Activated naive CD8-positive, alpha-beta T cell treated with anti-CD3 and anti-CD28 coated beads, Interleukin-2, amount 50 U/mL, for 24 hours (primary cell): ENCODE measurements at regions not wholly inside any gene's neighbourhood (a gene's known extent, or its start where the extent isn't known, plus 50 kb on each side); places are given as distances from the start of the nearest gene placed in this dataset.

Experiments
- ATAC-seq: fragments of 150-1000 bp; cut with Tn5 transposase; one replicate; pipeline ENCODE4 v1.10.0; 2021
- DNase-seq: peaks from one replicate; pipeline ENCODE4 v3.0.0; 2021
- H3K27ac Mint-ChIP-seq: one replicate; pipeline ENCODE4 v1.8.0; 2021; ENCODE audit warnings: mild to moderate bottlenecking, mixed read lengths
- H3K27me3 Mint-ChIP-seq: one replicate; pipeline ENCODE4 v1.8.0; 2021; ENCODE audit warnings: mixed read lengths
- H3K36me3 Mint-ChIP-seq: one replicate; pipeline ENCODE4 v1.8.0; 2021; ENCODE audit warnings: low read depth, mixed read lengths
- H3K4me1 Mint-ChIP-seq: one replicate; pipeline ENCODE4 v1.8.0; 2021; ENCODE audit warnings: mixed read lengths
- H3K4me3 Mint-ChIP-seq: one replicate; pipeline ENCODE4 v1.8.0; 2021; ENCODE audit warnings: mild to moderate bottlenecking, moderate library complexity, mixed read lengths
- H3K9me3 Mint-ChIP-seq: one replicate; pipeline ENCODE4 v1.8.0; 2021; ENCODE audit warnings: mixed read lengths

- no peak overlapping the region for H3K27ac Mint-ChIP-seq
- ATAC-seq, result no peak
- no peak overlapping the region for H3K4me3 Mint-ChIP-seq
- H3K27me3 Mint-ChIP-seq, result no peaks in the 10 kb centered on the region
- DNase-seq, result no peak
- H3K4me1 Mint-ChIP-seq, result no peaks in the 10 kb centered on the region
- H3K9me3 Mint-ChIP-seq, result no peaks in the 10 kb centered on the region
- H3K36me3 Mint-ChIP-seq, result no peaks in the 10 kb centered on the region
Measured at GRCh38 chr7:15764851-15765382, 78.4 kb upstream of the MEOX2 start.

GRCh38 chr7:15764010-15764409 is 77.5 kb upstream of the MEOX2 start:
- ATAC-seq, result no peak
- no peaks in the 10 kb centered on the region for H3K36me3 Mint-ChIP-seq
- no peak for DNase-seq
- H3K4me3 Mint-ChIP-seq, result no peak overlapping the region
- H3K27ac Mint-ChIP-seq, result no peak overlapping the region
- H3K9me3 Mint-ChIP-seq, result no peaks in the 10 kb centered on the region
- H3K4me1 Mint-ChIP-seq, result no peaks in the 10 kb centered on the region
- no peaks in the 10 kb centered on the region for H3K27me3 Mint-ChIP-seq

- H3K36me3 Mint-ChIP-seq, result no peaks in the 10 kb centered on the region
- H3K27me3 Mint-ChIP-seq, result no peaks in the 10 kb centered on the region
- no peak overlapping the region for H3K27ac Mint-ChIP-seq
- no peaks in the 10 kb centered on the region for H3K4me1 Mint-ChIP-seq
- no peak for DNase-seq
- ATAC-seq, result no peak
- H3K9me3 Mint-ChIP-seq, result peaks cover 3% of the 10 kb centered on the region
- H3K4me3 Mint-ChIP-seq, result no peak overlapping the region
Measured at GRCh38 chr7:15757041-15758000, 70.8 kb upstream of the MEOX2 start.

GRCh38 chr7:15755061-15755460 is 68.6 kb upstream of the MEOX2 start:
- H3K36me3 Mint-ChIP-seq, result no peaks in the 10 kb centered on the region
- DNase-seq (no peak), ATAC-seq (no peak)
- no peak overlapping the region for H3K27ac Mint-ChIP-seq
- H3K4me3 Mint-ChIP-seq, result no peak overlapping the region
- peaks cover 3% of the 10 kb centered on the region for H3K9me3 Mint-ChIP-seq
- no peaks in the 10 kb centered on the region for H3K4me1 Mint-ChIP-seq
- no peaks in the 10 kb centered on the region for H3K27me3 Mint-ChIP-seq

- Mint-ChIP-seq H3K27ac (no peak overlapping the region), H3K4me3 (no peak overlapping the region), H3K4me1 (no peaks in the 10 kb centered on the region), H3K27me3 (no peaks in the 10 kb centered on the region), H3K9me3 (peaks cover 3% of the 10 kb centered on the region), H3K36me3 (no peaks in the 10 kb centered on the region)
- ATAC-seq (no peak), DNase-seq (no peak)
Measured at GRCh38 chr7:15753887-15754579, 67.5 kb upstream of the MEOX2 start.

GRCh38 chr7:15752377-15752776 is 65.9 kb upstream of the MEOX2 start:
- H3K27me3 Mint-ChIP-seq, result no peaks in the 10 kb centered on the region
- peaks cover 5% of the 10 kb centered on the region for H3K9me3 Mint-ChIP-seq
- ATAC-seq (no peak), DNase-seq (no peak)
- H3K4me3 Mint-ChIP-seq, result no peak overlapping the region
- H3K36me3 Mint-ChIP-seq, result no peaks in the 10 kb centered on the region
- no peak overlapping the region for H3K27ac Mint-ChIP-seq
- H3K4me1 Mint-ChIP-seq, result no peaks in the 10 kb centered on the region

- H3K27me3 Mint-ChIP-seq, result no peaks in the 10 kb centered on the region
- ATAC-seq (no peak), DNase-seq (no peak)
- no peak overlapping the region for H3K4me3 Mint-ChIP-seq
- no peaks in the 10 kb centered on the region for H3K4me1 Mint-ChIP-seq
- H3K27ac Mint-ChIP-seq, result no peak overlapping the region
- no peaks in the 10 kb centered on the region for H3K36me3 Mint-ChIP-seq
- peaks cover 9% of the 10 kb centered on the region for H3K9me3 Mint-ChIP-seq
Measured at GRCh38 chr7:15751191-15751701, 64.8 kb upstream of the MEOX2 start.

GRCh38 chr7:15750727-15751126 is 64.2 kb upstream of the MEOX2 start:
- Mint-ChIP-seq H3K36me3 (no peaks in the 10 kb centered on the region), H3K4me1 (no peaks in the 10 kb centered on the region), H3K9me3 (peaks cover 9% of the 10 kb centered on the region), H3K4me3 (no peak overlapping the region), H3K27ac (no peak overlapping the region), H3K27me3 (no peaks in the 10 kb centered on the region)
- no peak for DNase-seq
- ATAC-seq, result no peak

GRCh38 chr7:15749631-15750030 is 63.1 kb upstream of the MEOX2 start:
- H3K27me3 Mint-ChIP-seq, result no peaks in the 10 kb centered on the region
- H3K27ac Mint-ChIP-seq, result no peak overlapping the region
- H3K9me3 Mint-ChIP-seq, result peaks cover 9% of the 10 kb centered on the region
- H3K4me1 Mint-ChIP-seq, result no peaks in the 10 kb centered on the region
- ATAC-seq (no peak), DNase-seq (no peak)
- no peak overlapping the region for H3K4me3 Mint-ChIP-seq
- no peaks in the 10 kb centered on the region for H3K36me3 Mint-ChIP-seq

GRCh38 chr7:15747712-15748111 is 61.2 kb upstream of the MEOX2 start:
- no peak overlapping the region for H3K4me3 Mint-ChIP-seq
- H3K27ac Mint-ChIP-seq, result no peak overlapping the region
- no peaks in the 10 kb centered on the region for H3K4me1 Mint-ChIP-seq
- ATAC-seq (no peak), DNase-seq (no peak)
- peaks cover 9% of the 10 kb centered on the region for H3K9me3 Mint-ChIP-seq
- no peaks in the 10 kb centered on the region for H3K27me3 Mint-ChIP-seq
- H3K36me3 Mint-ChIP-seq, result no peaks in the 10 kb centered on the region

- H3K4me3 Mint-ChIP-seq, result no peak overlapping the region
- no peaks in the 10 kb centered on the region for H3K27me3 Mint-ChIP-seq
- no peaks in the 10 kb centered on the region for H3K36me3 Mint-ChIP-seq
- H3K9me3 Mint-ChIP-seq, result peaks cover 9% of the 10 kb centered on the region
- no peak overlapping the region for H3K27ac Mint-ChIP-seq
- ATAC-seq (no peak), DNase-seq (no peak)
- H3K4me1 Mint-ChIP-seq, result no peaks in the 10 kb centered on the region
Measured at GRCh38 chr7:15747301-15747700, 60.8 kb upstream of the MEOX2 start.

GRCh38 chr7:15743926-15744480 is 57.5 kb upstream of the MEOX2 start:
- Mint-ChIP-seq H3K27me3 (no peaks in the 10 kb centered on the region), H3K27ac (no peak overlapping the region), H3K4me1 (no peaks in the 10 kb centered on the region), H3K36me3 (no peaks in the 10 kb centered on the region), H3K4me3 (no peak overlapping the region), H3K9me3 (peaks cover 9% of the 10 kb centered on the region)
- no peak for ATAC-seq
- no peak for DNase-seq

- DNase-seq (no peak), ATAC-seq (no peak)
- Mint-ChIP-seq H3K36me3 (no peaks in the 10 kb centered on the region), H3K27me3 (no peaks in the 10 kb centered on the region), H3K27ac (no peak overlapping the region), H3K9me3 (no peaks in the 10 kb centered on the region), H3K4me3 (no peak overlapping the region), H3K4me1 (no peaks in the 10 kb centered on the region)
Measured at GRCh38 chr7:15737601-15738000, 51.1 kb upstream of the MEOX2 start.
